OCI-LY1 (cell line): ENCODE measurements at regions not wholly inside any gene's neighbourhood (a gene's known extent, or its start where the extent isn't known, plus 50 kb on each side); places are given as distances from the start of the nearest gene placed in this dataset.

Experiments used
- CTCF ChIP-seq: fragments of 200-600 bp; sonication (generic), shearing (Covaris generic); IDR thresholded peaks from 2 replicates; pipeline ENCODE4 v1.5.1; 2017; ENCODE audit warnings: mild to moderate bottlenecking, antibody characterized with exemption, low read length, moderate library complexity, mixed read lengths
- EZH2 ChIP-seq: fragments of 200-600 bp; sonication (generic), shearing (Covaris generic); IDR thresholded peaks from 2 replicates; pipeline ENCODE4 v1.8.0; 2017; ENCODE audit warnings: borderline replicate concordance, mixed run types, mild to moderate bottlenecking, antibody characterized with exemption, low read length, moderate library complexity, mixed read lengths

GRCh38 chr16:49128740-49129139, 152.9 kb downstream of the CBLN1 start:
- no peak for TF ChIP-seq CTCF
- no peak for TF ChIP-seq EZH2
